ENCODE measurements at regions not wholly inside any gene's neighbourhood (a gene's known extent, or its start where the extent isn't known, plus 50 kb on each side); places are given as distances from the start of the nearest gene placed in this dataset.

- TF ChIP-seq CTCF (IDR thresholded peaks at IDR 0.05) (no peak), POLR2A (IDR thresholded peaks at IDR 0.05) (no peak), EP300 (IDR thresholded peaks at IDR 0.05) (no peak)
Measured at GRCh38 chr16:76213860-76214259, 63.3 kb upstream of the CNTNAP4 start.

All from sigmoid colon (tissue), 4 donors.